ENCODE measurements at regions not wholly inside any gene's neighbourhood (a gene's known extent, or its start where the extent isn't known, plus 50 kb on each side); places are given as distances from the start of the nearest gene placed in this dataset.
"Not testable (repeated sequence)": the region's sequence is repeated elsewhere in the genome, so short reads cannot be mapped to it uniquely, and the experiment has no call there.

DNA sequence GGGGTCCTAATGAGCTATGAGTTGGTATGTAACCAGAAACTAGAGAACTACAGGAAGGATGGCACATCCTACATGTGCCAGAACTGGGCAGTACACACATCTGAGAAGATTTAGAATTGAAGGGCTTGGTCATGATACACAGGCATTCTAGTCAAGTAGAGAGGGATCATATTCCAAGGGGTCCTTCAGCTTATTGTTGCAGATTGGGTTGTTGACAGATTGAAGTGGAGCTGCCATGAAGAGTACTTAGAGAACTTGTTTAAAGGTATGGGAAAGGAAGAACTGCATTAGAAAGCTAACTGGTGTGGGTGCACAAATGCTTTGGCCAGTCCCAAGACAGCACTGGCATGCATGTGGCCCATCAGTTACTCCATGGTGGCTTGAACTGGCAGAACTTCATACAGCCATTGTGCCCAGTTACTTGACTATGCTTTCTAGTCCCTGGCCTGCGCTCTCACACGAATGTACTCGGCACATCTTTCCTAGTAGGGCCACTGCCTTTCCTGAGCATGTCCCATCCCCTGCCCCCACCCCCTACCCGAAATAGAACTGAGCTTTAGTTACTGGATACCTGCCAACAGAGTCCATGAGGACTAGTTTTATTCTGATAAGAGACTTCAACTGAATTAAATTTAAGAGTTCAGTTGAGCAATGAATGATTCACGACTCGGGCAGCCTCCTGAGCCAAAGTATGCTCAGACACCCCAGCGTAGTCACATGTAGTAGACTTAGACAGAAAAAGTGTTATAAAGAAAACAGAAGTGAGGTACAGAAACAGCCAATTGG is 64.0 kb downstream of the CCNG2 start:
- DNase-seq, result peak; percentile 18

DNA sequence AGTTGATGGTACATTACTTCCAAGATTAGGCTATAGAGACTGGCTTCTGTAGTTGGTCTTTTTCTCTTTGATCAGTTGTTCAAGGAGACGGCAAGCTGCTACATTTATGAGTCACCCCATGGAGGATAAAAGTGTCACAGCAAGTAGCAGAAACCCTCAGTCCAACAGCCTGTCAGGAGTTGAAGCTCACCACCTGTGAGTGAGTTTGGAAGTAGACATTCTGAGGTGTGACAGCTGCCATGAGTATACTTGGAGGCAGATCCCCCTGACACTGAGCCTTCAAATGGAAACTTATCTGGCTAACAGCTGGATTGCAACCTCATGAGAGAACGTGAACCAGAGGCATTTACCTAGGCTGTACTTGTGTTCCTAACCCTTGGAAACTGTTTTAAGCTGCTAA is 68.0 kb downstream of the CCNG2 start:
- no peak for DNase-seq

DNA sequence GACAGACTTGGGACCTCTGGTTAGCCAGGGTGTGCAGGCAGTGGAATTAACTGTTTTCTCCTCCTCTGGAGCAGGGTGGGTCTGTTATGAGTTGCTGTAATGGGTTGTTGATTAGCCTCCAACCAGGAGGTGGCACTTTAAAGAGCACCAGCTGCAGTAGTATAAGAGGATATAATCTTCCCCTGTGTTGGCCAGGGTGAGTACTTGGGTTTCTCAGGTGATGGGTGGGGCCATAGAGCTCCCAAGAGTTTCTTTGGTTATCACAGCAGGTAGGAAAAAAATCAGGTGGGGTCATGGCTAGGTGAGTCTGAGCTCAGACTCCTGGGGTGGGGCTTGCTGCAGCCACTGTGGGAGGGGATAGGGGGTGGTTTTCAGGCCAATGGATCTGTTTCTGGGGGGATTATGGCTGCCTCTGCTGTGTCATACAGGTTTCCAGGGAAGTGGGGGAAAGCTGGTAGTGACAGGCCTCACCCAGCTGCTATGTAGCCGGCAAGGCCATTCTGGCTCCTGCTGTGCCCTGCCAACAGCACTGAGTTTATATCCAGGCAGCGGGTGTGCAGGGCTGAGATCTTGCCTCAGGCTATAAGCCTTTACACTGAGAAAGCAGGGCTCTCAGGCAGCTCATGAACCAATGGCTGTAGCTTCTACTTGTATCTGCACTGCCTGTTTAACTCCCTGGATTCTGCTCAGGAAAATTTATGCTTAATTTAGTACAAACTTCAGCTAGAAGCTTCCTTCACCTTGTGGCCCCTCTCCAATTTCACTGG is 70.1 kb downstream of the CCNG2 start:
- DNase-seq, result no peak

DNA sequence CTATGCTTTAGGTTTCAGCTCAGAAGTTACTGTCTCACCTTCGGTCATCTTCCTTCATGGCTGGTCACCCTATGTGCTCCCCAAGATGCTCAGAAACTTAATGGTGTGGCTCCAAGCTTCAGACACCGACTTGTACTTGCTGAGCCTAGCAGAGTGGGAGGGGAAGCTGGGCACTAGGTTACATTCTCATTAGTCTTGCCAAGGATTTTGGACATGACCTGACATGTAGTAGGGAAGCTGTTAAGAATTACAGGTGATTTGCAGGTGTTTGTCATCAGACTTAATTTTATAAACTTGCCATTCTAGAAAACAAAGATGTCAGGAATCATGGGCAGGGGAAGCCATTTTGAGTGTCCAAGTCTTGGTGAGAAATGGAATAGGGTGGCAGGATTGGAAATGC is 72.4 kb downstream of the CCNG2 start:
- no peak for DNase-seq

DNA sequence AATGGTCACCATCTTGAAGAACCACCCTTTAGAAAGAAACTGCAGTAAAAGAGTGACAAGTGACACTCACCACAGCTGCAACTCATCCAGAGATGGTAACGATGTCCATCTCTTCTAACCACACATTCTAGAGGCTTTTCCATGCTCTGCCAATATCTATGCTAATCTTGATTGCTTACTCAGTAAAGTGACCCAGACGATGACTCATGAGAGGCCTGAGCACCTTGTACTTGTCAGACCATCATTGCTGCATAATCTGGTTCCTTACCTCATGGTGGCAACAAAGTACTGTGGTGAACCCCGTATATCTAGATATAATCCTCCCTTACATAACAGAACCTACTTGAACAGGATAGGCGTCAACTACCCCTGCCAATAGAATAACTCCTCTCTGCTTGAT is 75.6 kb downstream of the CCNG2 start:
- peak; percentile 74 for DNase-seq

DNA sequence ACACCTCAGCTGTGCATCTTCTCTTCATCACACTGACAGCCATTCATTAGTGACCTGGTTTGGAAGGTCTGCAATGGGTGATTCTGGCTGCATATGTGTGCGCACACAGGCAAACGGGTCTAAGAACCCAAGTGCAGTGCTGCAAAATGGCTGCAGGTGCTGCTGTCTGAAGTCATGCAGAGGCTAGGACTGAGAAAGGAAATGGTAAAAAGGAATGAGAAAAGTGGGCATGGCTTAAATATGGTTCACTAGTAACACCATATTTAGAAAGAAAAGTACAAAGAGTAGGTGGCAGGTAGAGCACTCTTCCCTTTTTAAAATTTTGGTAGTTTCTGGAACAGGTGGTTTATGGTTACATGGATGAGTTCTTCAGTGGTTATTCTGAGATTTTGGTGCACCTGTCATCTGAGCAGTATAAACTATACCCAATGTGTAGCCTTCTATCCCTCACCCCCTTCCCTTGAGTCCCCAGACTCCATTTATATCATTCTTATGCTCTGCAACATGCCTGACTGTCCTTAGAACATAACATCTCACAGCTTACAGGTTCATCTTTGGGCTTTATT is 78.4 kb downstream of the CCNG2 start:
- no peak for DNase-seq

DNA sequence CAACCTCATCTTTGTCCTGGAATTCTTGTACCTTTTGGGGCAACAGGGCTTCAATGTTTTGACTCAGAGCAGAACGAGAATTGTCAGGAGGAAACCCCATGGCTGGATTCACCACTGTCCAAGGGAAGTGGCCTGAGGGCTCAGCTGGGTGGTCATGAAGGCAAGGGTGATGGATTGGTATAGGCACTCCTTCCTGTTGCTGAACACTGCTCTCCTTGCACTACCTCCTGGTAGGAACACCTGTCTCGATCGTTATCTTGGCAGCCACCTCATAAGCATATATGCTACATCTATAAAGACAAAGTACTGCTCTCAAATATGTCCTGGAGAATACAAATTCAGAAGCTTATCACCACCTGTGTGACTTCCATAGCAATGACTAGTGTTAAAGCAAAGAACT is 79.8 kb downstream of the CCNG2 start:
- DNase-seq, result no peak

DNA sequence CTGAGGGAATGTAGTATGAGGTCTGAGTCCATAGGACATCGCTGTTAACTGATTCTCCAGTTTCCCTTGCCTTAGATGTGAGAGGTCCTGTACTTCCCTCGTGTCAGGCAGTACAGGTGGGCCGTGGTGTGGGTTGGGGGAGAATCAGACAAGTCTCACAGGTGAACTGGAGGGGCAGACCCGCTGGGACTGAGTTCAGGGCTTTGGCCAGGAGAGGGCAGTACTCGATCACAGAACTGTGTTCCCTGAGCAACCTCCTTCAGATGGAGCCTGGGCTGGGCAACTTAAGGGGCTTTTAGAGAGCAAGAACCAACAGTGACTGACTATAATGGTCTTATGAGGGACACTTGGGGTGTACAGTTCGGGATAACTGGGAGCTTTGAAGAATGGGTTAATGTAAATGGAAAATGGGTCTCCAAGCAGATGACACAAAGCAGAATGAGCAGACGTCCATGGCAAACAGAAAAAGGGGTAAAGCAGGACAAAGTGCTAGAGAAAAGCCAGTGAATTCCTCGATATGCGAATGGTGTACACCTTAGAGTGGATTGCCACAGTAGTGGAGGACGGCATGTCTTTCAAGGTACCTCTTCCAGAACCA is 83.6 kb downstream of the CCNG2 start:
- peak; percentile 76 for DNase-seq

DNA sequence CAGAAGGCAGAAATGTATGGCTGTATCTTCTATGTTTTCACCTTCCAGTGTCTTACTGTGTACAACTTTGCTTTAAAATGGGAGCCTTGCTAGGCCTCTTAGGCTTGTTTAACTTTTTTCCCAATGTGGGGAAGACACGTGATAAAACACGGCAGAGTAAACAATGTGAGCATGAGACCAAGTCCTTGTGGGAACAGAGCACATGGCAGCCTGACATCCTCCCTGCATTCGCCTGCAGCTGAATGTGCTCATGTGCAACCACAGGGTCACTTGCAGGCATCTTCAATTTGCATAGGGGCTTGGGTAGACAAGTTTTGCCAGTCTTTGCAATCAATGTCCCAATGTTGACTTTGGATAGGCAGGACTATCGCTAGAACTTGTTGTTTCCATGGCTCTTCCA is 91.8 kb downstream of the CCNG2 start:
- peak; percentile 49 for DNase-seq

DNA sequence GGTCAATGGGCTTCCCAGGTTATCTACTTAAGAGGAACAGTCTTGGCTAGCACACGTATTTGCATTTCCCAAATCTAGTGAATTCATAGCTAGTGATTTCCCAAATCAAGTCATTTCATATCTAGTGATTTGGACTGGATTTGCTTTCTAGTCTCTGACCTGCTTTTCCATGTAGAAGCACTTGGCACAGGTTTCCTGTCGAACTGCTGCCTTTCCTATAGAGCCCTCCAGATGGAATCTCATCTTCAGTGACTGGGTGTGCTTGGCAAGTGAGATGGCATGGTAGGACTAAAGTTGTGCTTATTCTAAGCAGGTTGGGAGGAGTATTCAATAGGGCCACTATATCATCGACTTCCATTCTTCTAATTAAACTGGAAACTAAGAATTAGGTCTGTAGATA is 94.7 kb downstream of the CCNG2 start:
- no peak for DNase-seq

DNA sequence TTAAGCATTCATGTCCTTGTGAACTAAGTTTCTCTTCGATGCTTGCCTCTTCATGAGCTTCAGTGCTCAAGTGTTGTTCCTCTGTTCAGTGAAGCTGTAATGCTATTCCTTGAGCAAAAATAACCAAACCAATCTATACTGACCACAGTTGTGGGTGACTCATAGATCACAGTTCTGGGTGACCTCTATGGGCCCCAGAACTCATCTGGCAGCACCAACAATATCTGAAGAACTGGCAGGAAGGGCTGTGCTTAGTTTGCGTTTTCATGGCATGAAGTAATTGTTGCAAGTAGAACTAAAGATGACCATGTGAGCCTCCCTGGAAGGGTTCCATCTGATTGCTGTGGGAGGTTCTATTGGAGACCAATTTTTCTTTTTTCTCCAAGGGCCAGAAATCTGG is 106.2 kb downstream of the CCNG2 start:
- DNase-seq, result no peak

DNA sequence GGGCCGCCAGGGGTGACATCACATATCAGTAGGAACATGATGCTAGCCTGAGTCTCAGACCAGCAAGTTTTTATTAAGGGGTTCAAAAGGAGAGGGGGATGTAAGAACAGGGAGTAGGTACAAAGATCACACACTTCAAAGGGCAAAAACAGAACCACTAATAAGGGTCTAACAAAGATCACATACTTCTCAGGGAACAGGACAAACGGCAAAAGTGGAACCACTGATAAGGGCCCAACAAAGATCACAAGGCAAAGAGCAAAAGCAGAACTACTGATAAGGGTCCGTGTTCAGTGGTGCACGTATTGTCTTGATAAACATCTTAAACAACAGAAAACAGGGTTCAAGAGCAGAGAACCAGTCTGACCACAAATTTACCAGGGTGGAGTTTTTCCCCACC is 107.0 kb downstream of the CCNG2 start:
- not testable (repeated sequence) for DNase-seq

DNA sequence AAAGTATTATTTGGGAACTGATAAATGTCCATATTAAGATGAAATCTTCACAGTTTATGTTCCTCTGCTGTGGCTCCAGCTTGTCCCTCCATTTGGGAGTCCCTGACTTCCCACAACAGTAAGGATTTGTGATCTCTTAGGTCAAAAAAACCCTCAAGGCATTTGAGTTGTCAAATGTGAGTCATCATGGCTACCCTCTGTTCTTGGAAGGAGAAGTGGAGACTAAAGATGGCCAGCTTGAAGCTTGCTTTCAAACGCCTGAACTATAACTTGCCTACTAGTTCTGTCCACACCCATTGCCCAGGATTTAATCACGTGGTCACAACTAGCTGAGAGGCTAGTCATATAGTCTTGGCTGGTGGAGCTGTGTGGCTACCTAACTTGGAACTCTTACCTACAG is 107.8 kb downstream of the CCNG2 start:
- DNase-seq, result no peak

DNA sequence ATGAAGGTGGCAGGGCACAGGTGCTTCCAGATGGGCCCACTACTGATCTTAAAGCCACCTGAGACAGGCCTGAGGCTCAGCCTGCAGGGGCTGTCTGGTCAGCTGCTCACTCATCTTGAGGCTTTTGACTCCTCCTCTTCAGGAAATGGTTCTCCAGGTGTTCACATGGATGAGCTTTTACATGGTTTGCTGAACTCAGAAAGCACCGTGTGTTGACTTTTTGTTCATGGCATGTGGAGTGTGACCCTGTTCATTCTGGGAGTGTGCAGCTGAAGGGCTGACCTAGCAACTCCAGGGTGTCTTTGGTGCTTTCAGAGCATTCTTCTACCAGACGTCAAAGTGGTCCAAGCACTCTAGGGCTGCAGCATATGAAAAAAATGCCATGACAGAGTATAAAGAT is 111.1 kb downstream of the CCNG2 start:
- peak; percentile 89 for DNase-seq

DNA sequence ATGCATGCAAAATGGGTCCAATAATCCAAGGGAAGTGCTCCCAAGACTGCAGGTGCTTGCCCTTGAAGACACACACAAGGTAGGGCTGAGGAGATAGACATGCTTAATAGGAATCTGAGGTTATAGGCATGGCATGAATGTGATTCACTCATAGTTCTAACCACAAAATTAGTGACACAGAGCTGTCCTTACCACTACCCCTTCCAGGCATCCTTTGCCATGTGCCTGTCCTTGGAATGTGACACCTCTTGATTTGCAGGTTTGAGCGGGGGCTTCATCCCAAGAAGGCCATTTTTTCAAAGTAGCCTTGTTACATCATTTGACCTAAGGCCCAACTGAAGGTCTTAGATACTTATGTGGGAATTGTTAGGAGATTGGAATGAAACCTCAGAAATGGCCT is 112.5 kb downstream of the CCNG2 start:
- no peak for DNase-seq

DNA sequence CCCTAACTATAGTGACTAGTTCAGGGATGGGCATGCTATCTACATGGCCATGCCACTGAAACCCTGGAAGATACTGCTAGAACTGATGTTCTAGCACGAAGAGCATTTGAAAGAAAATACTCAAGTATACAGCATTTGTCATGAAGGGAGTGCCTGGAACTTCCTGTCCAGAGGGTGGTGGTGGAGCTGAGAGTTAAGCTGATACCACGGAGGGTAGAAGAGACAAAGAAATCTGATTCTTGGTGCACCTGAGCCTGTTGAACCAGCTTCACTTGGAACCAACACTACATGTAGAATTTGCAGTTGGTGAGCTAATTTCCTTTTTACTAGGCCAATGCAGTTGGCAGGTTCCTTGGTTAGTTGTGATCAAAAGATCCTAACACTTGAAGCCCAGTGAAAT is 116.4 kb downstream of the CCNG2 start:
- DNase-seq, result no peak

DNA sequence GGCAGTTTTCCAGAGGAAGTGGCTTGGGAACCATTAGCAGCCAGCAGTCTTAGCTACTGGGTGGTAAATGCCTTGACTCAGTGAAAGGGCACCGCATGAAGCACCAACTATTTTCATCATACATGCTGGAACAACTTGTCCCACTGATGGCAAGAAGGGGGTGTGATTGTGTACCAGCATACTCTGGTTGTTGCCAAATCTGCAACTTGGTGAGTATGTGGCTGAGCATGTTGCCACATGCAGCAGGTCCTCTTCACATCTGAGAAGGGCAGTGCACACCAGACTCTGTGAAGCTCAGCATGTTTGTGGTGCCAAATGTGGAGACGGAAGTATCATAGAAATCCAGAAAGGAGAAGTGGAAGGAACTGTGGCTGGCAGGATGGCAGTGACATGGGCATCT is 122.1 kb downstream of the CCNG2 start:
- DNase-seq, result not testable (repeated sequence)

DNA sequence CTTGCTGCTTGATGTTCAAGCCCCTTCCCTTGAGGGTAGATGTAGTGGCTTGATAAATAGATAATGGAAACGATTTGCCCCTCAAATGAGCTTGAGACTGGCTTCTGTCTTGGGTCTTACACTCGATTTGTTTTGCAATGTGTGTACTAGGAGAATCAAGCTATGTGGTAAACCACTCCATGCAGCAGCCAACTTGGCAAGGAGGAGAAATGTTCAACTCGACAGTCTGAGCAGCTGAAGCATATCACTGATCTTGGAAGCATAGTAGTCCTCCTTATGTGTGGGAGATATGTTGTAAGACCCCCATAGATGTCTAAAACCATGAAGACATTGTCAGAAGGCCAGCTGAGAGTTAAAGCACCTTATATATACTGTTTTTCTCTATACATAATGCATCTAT is 125.3 kb downstream of the CCNG2 start:
- DNase-seq, result no peak

DNA sequence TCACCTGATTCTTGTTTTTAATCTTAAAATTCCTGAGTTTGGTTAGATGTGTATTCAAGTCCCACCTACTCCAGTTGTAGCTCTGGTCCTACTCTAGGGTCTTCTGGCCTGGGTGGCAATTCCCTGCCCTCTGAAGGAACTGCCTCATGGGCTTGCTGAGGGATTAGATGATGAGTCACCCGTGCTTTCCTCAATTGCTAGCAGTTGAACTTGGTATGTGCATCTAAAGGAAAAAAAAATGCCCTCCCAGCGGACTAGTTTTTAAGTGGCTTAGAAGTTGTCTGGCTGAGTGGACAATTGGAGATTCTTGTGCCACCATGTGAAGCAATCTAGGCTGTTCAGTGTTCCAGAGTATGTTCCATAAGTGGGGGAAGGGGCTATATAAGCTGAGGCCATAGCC is 127.0 kb downstream of the CCNG2 start:
- peak; percentile 5 for DNase-seq

DNA sequence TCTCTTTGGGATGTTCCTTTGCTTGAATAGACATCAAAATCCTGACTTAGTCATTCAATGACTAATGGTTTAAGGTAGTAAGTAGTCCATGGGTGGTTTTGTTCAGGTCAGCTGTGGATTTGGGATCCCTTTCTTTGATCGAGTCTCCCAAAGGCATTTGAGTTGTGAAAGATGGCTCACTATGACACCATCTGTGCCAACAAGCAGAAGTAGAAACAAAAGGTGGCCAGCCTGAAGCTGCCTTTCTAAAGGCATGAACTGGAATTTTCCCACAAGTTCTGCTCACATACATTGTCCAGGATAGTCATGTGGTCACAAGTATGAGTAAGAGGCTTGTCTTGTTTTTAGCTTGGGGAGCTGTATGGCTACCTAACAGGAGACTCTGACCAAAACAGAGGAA is 129.9 kb downstream of the CCNG2 start:
- DNase-seq, result no peak

DNA sequence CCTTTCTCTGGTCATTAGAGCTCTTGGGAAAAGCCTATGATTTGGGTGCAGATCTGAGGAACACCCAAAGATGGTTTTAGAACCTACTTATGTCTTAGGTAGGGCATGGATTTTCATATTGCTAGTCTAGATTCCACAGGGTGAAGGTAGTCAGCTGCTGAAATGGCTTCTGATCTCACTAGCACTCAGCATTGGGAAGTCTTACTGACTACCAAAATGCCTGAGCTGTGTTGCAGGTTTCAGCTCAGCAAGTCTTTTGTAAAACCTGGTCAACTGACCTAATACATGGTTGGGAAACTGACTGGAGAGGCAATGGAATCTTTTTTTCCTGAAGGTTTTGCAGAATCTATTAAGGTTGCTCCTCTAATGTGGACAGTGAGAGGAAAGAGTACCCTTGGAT is 136.4 kb downstream of the CCNG2 start:
- no peak for DNase-seq

DNA sequence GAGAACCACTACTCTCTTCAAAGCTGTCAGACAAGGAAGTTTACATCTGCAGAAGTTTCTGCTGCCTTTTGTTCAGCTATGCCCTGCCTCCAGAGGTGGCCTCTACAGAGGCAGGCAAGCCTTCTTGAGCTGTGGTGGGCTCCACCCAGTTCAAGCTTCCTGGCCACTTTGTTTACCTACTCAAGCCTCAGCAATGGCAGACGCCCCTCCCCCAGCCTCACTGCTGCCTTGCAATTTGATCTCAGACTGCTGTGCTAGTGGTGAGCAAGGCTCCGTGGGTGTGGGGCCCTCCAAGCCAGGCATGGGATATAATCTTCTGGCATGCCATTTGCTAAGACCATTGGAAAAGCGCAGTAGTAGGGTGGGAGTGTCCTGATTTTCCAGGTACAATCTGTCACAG is 144.0 kb downstream of the CCNG2 start:
- not testable (repeated sequence) for DNase-seq

DNA sequence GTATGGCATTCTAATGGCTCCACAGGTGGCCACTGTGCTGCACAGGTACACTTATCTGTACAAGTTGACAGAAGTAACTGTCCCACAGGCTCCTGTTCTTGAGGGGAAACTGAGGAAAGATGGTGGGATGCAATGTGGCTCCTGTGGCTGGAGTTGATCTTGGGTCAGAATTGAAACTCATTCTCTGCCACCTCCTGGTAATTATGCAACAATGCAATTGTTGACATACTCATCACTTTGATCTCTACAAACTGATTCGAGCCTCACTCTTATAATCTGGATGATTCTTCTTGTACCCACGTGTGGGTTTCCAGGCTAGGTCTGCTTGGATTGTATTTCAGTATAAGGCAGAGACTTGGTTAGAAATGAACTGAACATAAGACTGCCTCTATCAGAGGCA is 148.8 kb downstream of the CCNG2 start:
- peak; percentile 4 for DNase-seq

DNA sequence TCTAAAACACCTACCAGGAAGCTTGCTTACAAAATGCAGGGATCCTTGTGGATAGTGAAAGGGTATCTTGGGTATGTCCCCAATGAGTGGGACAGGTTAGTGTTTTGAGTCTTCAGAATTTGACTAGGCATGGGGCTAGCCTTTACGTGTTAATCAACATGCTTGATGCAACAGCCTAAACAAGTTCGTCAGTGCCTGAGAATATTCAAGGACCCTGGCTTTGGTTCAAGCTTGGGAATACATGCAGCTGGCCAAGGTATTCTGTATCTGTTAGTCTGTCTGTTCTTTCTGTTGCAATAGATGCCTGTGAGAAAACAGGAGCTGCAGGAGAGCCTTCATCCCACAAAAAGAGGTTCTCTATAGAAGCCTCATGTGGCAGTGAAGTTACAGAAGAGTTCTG is 149.5 kb downstream of the CCNG2 start:
- DNase-seq, result no peak
